OCI-LY1 (cell line): ENCODE measurements at regions not wholly inside any gene's neighbourhood (a gene's known extent, or its start where the extent isn't known, plus 50 kb on each side); places are given as distances from the start of the nearest gene placed in this dataset.

Experiments
- H2AFZ ChIP-seq: fragments of 200-600 bp; sonication (generic), shearing (Covaris generic); 2 replicates; pipeline ENCODE4 v1.6.0; 2014; ENCODE audit warnings: antibody characterized with exemption, mild to moderate bottlenecking, low read length
- H3F3A ChIP-seq: fragments of 200-600 bp; sonication (generic), shearing (Covaris generic); 2 replicates; pipeline ENCODE4 v1.6.0; 2014; ENCODE audit warnings: mild to moderate bottlenecking, antibody characterized with exemption, low read length, moderate library complexity; ENCODE audit not compliant: insufficient read depth
- H3K27ac ChIP-seq: fragments of 200-600 bp; sonication (generic); 2 replicates; pipeline ENCODE4 v1.5.1; 2014; ENCODE audit warnings: low read length, mixed run types, mild to moderate bottlenecking, low read depth; ENCODE audit not compliant: poor library complexity, severe bottlenecking
- H3K27me3 ChIP-seq: fragments of 200-600 bp; sonication (generic); 2 replicates; pipeline ENCODE4 v1.6.0; 2014; ENCODE audit warnings: antibody characterized with exemption, mild to moderate bottlenecking, low read length, moderate library complexity; ENCODE audit not compliant: insufficient read depth
- H3K36me3 ChIP-seq: fragments of 200-600 bp; sonication (generic); 2 replicates; pipeline ENCODE4 v1.6.1; 2014; ENCODE audit warnings: mild to moderate bottlenecking, antibody characterized with exemption, low read length, moderate library complexity, mixed read lengths; ENCODE audit not compliant: insufficient read depth
- H3K4me1 ChIP-seq: fragments of 200-600 bp; sonication (generic); 2 replicates; pipeline ENCODE4 v1.5.1; 2014; ENCODE audit warnings: mild to moderate bottlenecking, low read length, moderate library complexity; ENCODE audit not compliant: insufficient read depth, severe bottlenecking
- H3K4me2 ChIP-seq: fragments of 200-600 bp; sonication (generic), shearing (Covaris generic); 2 replicates; pipeline ENCODE4 v1.6.1; 2014; ENCODE audit warnings: low read length
- H3K4me3 ChIP-seq: fragments of 200-600 bp; sonication (generic); 2 replicates; pipeline ENCODE4 v1.5.1; 2014; ENCODE audit warnings: low read length, low read depth, mild to moderate bottlenecking, mixed read lengths; ENCODE audit not compliant: poor library complexity, severe bottlenecking
- H3K79me2 ChIP-seq: fragments of 200-600 bp; shearing (Covaris generic); 2 replicates; pipeline ENCODE4 v1.6.1; 2016; ENCODE audit warnings: mixed run types, low read length, mixed read lengths; ENCODE audit not compliant: insufficient read depth
- H3K9ac ChIP-seq: fragments of 200-600 bp; sonication (generic), shearing (Covaris generic); 2 replicates; pipeline ENCODE4 v1.6.1; 2014; ENCODE audit warnings: mild to moderate bottlenecking, low read length, mixed read lengths
- H3K9me2 ChIP-seq: fragments of 200-600 bp; sonication (generic), shearing (Covaris generic); 2 replicates; pipeline ENCODE4 v1.6.1; 2014; ENCODE audit warnings: low read depth, mild to moderate bottlenecking, low read length, mixed read lengths
- H3K9me3 ChIP-seq: fragments of 200-600 bp; shearing (Covaris generic); 2 replicates; pipeline ENCODE4 v1.6.1; 2014; ENCODE audit warnings: low read length, mixed read lengths
- H4K20me1 ChIP-seq: fragments of 200-600 bp; sonication (generic), shearing (Covaris generic); 2 replicates; pipeline ENCODE4 v1.6.0; 2016; ENCODE audit warnings: mild to moderate bottlenecking, low read length; ENCODE audit not compliant: insufficient read depth
- EZH2 ChIP-seq: fragments of 200-600 bp; sonication (generic), shearing (Covaris generic); IDR thresholded peaks from 2 replicates; pipeline ENCODE4 v1.8.0; 2017; ENCODE audit warnings: borderline replicate concordance, mixed run types, mild to moderate bottlenecking, antibody characterized with exemption, low read length, moderate library complexity, mixed read lengths
- TF ChIP-seq, protein P1 (sequence below): fragments of 200-600 bp; sonication (generic), shearing (Covaris generic); IDR thresholded peaks from 2 replicates; pipeline ENCODE4 v1.5.1; 2017; ENCODE audit warnings: mild to moderate bottlenecking, antibody characterized with exemption, low read length, moderate library complexity, mixed read lengths

DNA sequence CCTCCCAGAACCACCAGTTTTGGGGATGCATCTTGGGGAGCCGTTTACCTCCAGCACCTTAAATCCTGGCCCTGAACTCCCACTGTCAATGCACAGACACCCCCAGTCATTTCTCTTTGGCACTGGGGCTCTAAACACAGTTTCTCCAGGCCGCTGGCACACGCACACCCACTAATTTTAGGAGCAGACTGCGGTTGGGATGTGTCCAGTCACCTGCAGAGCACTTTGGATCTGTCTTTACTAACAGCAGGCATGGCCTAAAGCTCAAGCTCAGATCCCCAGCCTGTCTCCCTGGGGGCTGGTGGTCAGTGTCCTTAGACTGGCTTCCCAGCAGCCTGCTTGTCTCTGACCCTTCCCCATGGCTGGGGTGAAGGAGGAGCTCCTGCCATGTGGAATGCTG is 49.9 kb downstream of the SYNE3 start:
- no peaks in the 10 kb centered on the region for H4K20me1 ChIP-seq
- no peaks in the 10 kb centered on the region for H3K79me2 ChIP-seq
- no peak overlapping the region for H2AFZ ChIP-seq
- peaks cover 41% of the 10 kb centered on the region for H3K4me1 ChIP-seq
- H3K9me3 ChIP-seq, result no peaks in the 10 kb centered on the region
- H3K36me3 ChIP-seq, result no peaks in the 10 kb centered on the region
- no peak overlapping the region for H3K4me3 ChIP-seq
- H3K27ac ChIP-seq, result no peak overlapping the region
- H3K9ac ChIP-seq, result no peak overlapping the region
- no peaks in the 10 kb centered on the region for H3K9me2 ChIP-seq
- H3F3A ChIP-seq, result no peaks in the 10 kb centered on the region
- H3K4me2 ChIP-seq, result no peak overlapping the region
- TF ChIP-seq EZH2, result no peak
- TF ChIP-seq, protein P1, sequence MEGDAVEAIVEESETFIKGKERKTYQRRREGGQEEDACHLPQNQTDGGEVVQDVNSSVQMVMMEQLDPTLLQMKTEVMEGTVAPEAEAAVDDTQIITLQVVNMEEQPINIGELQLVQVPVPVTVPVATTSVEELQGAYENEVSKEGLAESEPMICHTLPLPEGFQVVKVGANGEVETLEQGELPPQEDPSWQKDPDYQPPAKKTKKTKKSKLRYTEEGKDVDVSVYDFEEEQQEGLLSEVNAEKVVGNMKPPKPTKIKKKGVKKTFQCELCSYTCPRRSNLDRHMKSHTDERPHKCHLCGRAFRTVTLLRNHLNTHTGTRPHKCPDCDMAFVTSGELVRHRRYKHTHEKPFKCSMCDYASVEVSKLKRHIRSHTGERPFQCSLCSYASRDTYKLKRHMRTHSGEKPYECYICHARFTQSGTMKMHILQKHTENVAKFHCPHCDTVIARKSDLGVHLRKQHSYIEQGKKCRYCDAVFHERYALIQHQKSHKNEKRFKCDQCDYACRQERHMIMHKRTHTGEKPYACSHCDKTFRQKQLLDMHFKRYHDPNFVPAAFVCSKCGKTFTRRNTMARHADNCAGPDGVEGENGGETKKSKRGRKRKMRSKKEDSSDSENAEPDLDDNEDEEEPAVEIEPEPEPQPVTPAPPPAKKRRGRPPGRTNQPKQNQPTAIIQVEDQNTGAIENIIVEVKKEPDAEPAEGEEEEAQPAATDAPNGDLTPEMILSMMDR, result no peak
- no peaks in the 10 kb centered on the region for H3K27me3 ChIP-seq

GRCh38 chr14:95465936-95466335 is 50.5 kb downstream of the SYNE3 start:
- H3K27me3 ChIP-seq, result no peaks in the 10 kb centered on the region
- no peak overlapping the region for H3K9ac ChIP-seq
- no peaks in the 10 kb centered on the region for H3F3A ChIP-seq
- no peaks in the 10 kb centered on the region for H3K36me3 ChIP-seq
- no peak overlapping the region for H3K4me2 ChIP-seq
- no peaks in the 10 kb centered on the region for H4K20me1 ChIP-seq
- H3K4me3 ChIP-seq, result no peak overlapping the region
- TF ChIP-seq, protein P1, result no peak
- TF ChIP-seq EZH2, result no peak
- no peaks in the 10 kb centered on the region for H3K79me2 ChIP-seq
- peaks cover 47% of the 10 kb centered on the region for H3K4me1 ChIP-seq
- H3K27ac ChIP-seq, result peak overlapping the region; percentile 98
- no peaks in the 10 kb centered on the region for H3K9me2 ChIP-seq
- H3K9me3 ChIP-seq, result no peaks in the 10 kb centered on the region
- no peak overlapping the region for H2AFZ ChIP-seq

GRCh38 chr14:95465358-95465757 is 51.1 kb downstream of the SYNE3 start:
- H3K36me3 ChIP-seq, result no peaks in the 10 kb centered on the region
- H3K9me3 ChIP-seq, result no peaks in the 10 kb centered on the region
- no peak overlapping the region for H3K4me3 ChIP-seq
- H3K4me2 ChIP-seq, result 0 out of 2 replicates have a peak overlapping the region, but pooled peaks have one; percentile 41
- no peaks in the 10 kb centered on the region for H3K9me2 ChIP-seq
- TF ChIP-seq EZH2, result no peak
- TF ChIP-seq, protein P1, result no peak
- H3K79me2 ChIP-seq, result no peaks in the 10 kb centered on the region
- H3K27ac ChIP-seq, result peak overlapping the region; percentile 98
- no peaks in the 10 kb centered on the region for H3K27me3 ChIP-seq
- H2AFZ ChIP-seq, result no peak overlapping the region
- H3K4me1 ChIP-seq, result peaks cover 51% of the 10 kb centered on the region
- no peaks in the 10 kb centered on the region for H4K20me1 ChIP-seq
- no peaks in the 10 kb centered on the region for H3F3A ChIP-seq
- H3K9ac ChIP-seq, result no peak overlapping the region
